Pancreas (tissue), 10 donors: ENCODE measurements at regions not wholly inside any gene's neighbourhood (a gene's known extent, or its start where the extent isn't known, plus 50 kb on each side); places are given as distances from the start of the nearest gene placed in this dataset.

Experiments used
- ATAC-seq, 4 donors: fragments of 200-7000 bp; cut with Tn5 transposase; one replicate each; pipeline versions ENCODE4 v1.8.0 to v1.9.1; 2020; ENCODE audit warnings: mild to moderate bottlenecking in 4 of 4, moderate library complexity in 4 of 4
- DNase-seq, 6 donors: peaks; one replicate each; pipeline ENCODE4 v3.0.0-alpha.2; 2020
- FAIRE-seq: peaks from 2 replicates; lab custom pipeline; 2012; peaks lifted over from hg19 to GRCh38; lab: Jason Lieb, UNC
- H3K27ac ChIP-seq, 4 donors: fragments of 200-600 bp; sonication (generic); 1 replicate in 3 of 4; 2 replicates in 1 of 4; pipeline versions ENCODE4 v1.5.0 to v1.8.0; 2020
- H3K27me3 ChIP-seq, 4 donors: fragments of 200-600 bp; one replicate each; pipeline ENCODE4 v1.8.0; 2021
- H3K36me3 ChIP-seq, 3 donors: fragments of 200-600 bp; sonication (generic) in 1 of 3; one replicate each; pipeline versions ENCODE4 v1.5.0 to v1.8.0; 2020 to 2021
- H3K4me1 ChIP-seq, 3 donors: fragments of 200-600 bp; one replicate each; pipeline ENCODE4 v1.8.0; 2021
- H3K4me3 ChIP-seq, 4 donors: fragments of 200-600 bp; sonication (generic) in 2 of 4; one replicate each; pipeline versions ENCODE4 v1.5.0 to v1.8.0; 2020 to 2021
- H3K9me3 ChIP-seq, 4 donors: fragments of 200-600 bp; one replicate each; pipeline ENCODE4 v1.8.0; 2021
- WGBS, 2 donors: extraction: QIAGEN DNeasy Blood & Tissue Kit; methylation state at CpG; one replicate each; pipeline ENCODE4 v1.1.7; 2013; 5-methylcytosine and 5-hydroxymethylcytosine counted together
- intact Hi-C, 3 donors: fragments of 100-400 bp; cut with DNase I; formaldehyde crosslinking; loops; one replicate each; pipeline versions ENCODE4 v1.11.1 to v1.14.2; 2022
- TF ChIP-seq, protein P1 (sequence below), 4 donors: fragments of 200-600 bp; sonication (generic) in 3 of 4; IDR thresholded peaks; one replicate each; pipeline versions ENCODE4 v1.5.0 to v1.8.0; 2021; ENCODE audit warnings: antibody characterized with exemption in 4 of 4
- donor health status: healthy with polysubstance abuse.
- donor health status: DM: no; HTN: no; CAD: no; lungs with moderate emphysema.
- donor health status: DM: no; HTN: no; CAD: no.
- donor health status: control.
- donor health status: control.
- donor health status: Bipolar disorder and iron deficiency.
- donor health status: DM: yes; HTN: yes; CAD: no.
- donor health status: DM: no; HTN: no; CAD: no.
- donor health status: DM: no; HTN: no; CAD: no.
- donor health status: DM: yes; HTN: yes; CAD: no.

DNA sequence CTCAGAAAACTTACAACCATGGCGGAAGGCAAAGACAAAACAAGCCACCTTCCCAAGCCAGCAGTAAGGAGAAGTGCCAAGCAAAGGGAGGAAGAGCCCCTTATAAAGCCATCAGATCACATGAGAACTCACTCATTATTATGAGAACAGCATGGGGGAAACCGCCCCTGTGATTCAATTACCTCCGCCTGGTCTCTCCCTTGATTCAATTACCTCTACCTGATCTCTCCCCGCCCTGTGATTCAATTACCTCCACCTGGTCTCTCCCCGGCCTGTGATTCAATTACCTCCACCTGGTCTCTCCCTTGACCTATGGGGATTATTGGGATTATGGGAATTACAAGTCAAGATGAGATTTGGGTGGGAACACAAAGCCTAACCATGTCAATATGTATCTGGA lies 467.3 kb upstream of the FTMT start:
- Histone ChIP-seq H3K27me3 (no peaks in the 10 kb centered on the region), H3K4me3 (no peak overlapping the region), H3K4me1 (no peaks in the 10 kb centered on the region), H3K9me3 (no peaks in the 10 kb centered on the region), H3K27ac (no peak overlapping the region), H3K36me3 (no peaks in the 10 kb centered on the region)
- 78 to 81% methylated on average over 5 of the region's 5 CpGs for WGBS, 2 donors
- FAIRE-seq = no peak
- DNase-seq = no peak
- intact Hi-C loops = no loop called here
- ATAC-seq = no peak
- TF ChIP-seq, protein P1, sequence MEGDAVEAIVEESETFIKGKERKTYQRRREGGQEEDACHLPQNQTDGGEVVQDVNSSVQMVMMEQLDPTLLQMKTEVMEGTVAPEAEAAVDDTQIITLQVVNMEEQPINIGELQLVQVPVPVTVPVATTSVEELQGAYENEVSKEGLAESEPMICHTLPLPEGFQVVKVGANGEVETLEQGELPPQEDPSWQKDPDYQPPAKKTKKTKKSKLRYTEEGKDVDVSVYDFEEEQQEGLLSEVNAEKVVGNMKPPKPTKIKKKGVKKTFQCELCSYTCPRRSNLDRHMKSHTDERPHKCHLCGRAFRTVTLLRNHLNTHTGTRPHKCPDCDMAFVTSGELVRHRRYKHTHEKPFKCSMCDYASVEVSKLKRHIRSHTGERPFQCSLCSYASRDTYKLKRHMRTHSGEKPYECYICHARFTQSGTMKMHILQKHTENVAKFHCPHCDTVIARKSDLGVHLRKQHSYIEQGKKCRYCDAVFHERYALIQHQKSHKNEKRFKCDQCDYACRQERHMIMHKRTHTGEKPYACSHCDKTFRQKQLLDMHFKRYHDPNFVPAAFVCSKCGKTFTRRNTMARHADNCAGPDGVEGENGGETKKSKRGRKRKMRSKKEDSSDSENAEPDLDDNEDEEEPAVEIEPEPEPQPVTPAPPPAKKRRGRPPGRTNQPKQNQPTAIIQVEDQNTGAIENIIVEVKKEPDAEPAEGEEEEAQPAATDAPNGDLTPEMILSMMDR (IDR thresholded peaks at IDR 0.05) = no peak

DNA sequence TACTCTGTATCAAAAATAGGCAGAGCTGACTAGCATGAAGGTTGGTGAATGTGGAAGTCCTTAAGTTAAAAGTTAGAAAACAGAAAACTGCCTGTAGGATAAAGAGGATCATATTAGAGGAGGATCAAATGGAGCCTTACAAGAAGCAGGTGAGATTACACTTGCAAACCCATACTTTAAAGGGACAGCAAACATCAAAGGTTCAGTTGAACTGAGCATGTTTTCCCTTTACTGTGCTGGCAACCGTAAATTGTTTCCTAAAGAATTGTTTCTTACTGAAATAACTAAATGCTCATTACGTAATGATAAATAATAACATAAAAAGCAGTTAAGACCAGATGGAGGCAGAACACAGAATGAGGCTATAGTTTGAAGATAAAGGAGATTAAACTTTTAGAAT lies 465.3 kb upstream of the FTMT start:
- WGBS, 2 donors = 36 to 40% methylated on average over 2 of the region's 2 CpGs
- Histone ChIP-seq H3K27ac (no peak overlapping the region), H3K9me3 (no peaks in the 10 kb centered on the region), H3K4me1 (peaks cover 0 to 3% (median 0%) of the 10 kb centered on the region in 3 donors), H3K4me3 (no peak overlapping the region), H3K27me3 (no peaks in the 10 kb centered on the region), H3K36me3 (no peaks in the 10 kb centered on the region)
- no peak for ATAC-seq
- no peak for DNase-seq
- FAIRE-seq = no peak
- intact Hi-C loops = no loop called here
- TF ChIP-seq, protein P1 (IDR thresholded peaks at IDR 0.05) = no peak

DNA sequence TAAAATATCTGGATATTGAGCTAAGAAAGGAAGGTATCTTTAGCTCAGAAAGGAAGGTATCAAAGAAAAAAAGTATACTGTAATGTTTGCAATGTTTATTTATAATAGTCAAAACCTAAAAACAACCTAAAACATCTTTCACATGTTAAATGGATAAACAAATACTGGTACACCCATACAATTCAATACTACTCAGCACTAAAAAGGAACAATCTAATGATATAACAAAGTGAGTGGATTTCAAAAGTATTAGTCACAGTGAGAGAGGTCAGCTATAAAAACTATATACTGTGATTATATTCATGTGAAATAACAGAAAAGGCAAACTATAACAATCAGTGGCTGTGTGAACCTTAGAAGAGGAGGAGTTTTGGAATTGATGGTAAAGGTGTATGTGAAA lies 455.0 kb upstream of the FTMT start:
- H3K9me3 ChIP-seq = no peaks in the 10 kb centered on the region
- TF ChIP-seq, protein P1 (IDR thresholded peaks at IDR 0.05) = no peak
- intact Hi-C loops = no loop called here
- ATAC-seq (no peak), DNase-seq (no peak), FAIRE-seq (no peak)
- H3K27me3 ChIP-seq = no peaks in the 10 kb centered on the region
- no peak overlapping the region for H3K27ac ChIP-seq
- no peaks in the 10 kb centered on the region for H3K4me1 ChIP-seq
- H3K36me3 ChIP-seq = no peaks in the 10 kb centered on the region
- H3K4me3 ChIP-seq = no peak overlapping the region

DNA sequence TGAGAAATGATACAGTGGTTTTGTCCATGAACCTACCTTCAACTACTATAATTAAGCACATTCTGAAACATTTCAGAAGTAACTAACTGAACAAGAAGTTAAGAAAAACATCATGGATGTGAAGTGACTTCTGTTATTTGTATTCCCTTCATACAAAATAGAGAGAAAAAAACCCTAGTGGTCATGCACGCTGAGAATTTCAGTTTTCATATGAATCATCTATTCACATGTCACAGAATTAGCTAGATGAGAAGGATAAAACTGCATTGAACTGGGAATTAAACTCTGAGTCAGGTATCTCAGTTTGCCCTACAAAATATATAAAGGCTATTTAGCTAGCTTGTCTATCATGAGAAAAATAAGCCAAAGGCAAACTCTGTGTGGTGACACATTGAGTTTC lies 451.8 kb upstream of the FTMT start:
- Histone ChIP-seq H3K4me3 (no peak overlapping the region), H3K27ac (no peak overlapping the region), H3K9me3 (no peaks in the 10 kb centered on the region), H3K36me3 (no peaks in the 10 kb centered on the region), H3K27me3 (no peaks in the 10 kb centered on the region), H3K4me1 (no peaks in the 10 kb centered on the region)
- WGBS, 2 donors = 52 to 59% methylated on average over 1 of the region's 1 CpG
- ATAC-seq (no peak), FAIRE-seq (no peak), DNase-seq (no peak)
- TF ChIP-seq, protein P1 (IDR thresholded peaks at IDR 0.05) = no peak
- intact Hi-C loops = no loop called here

DNA sequence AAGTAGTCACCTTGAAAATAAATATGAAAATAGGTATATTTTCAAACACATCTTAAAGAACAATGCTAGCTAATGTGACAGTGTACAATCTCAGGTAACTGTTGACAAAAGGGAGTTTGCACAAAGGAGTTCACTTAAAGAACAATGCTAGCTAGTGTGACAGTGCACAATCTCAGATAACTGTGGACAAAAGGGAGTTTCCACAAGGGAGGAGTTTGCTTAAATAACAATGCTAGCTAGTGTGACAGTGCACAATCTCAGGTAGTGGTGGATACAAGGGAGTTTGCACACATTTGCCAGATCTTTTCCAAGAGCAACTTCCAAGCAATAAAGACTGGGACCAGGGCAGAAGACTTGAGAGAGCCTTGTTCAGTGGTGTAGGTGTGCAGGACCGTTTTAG lies 442.9 kb upstream of the FTMT start:
- no peaks in the 10 kb centered on the region for H3K4me1 ChIP-seq
- H3K27ac ChIP-seq = no peak overlapping the region
- intact Hi-C loops = no loop called here
- H3K27me3 ChIP-seq = no peaks in the 10 kb centered on the region
- FAIRE-seq (no peak), ATAC-seq (no peak), DNase-seq (no peak)
- H3K4me3 ChIP-seq = no peak overlapping the region
- WGBS, 2 donors = 50 to 53% methylated on average over 1 of the region's 1 CpG
- no peaks in the 10 kb centered on the region for H3K9me3 ChIP-seq
- TF ChIP-seq, protein P1 (IDR thresholded peaks at IDR 0.05) = no peak
- H3K36me3 ChIP-seq = no peaks in the 10 kb centered on the region
